Endothelial cell of umbilical vein (primary cell): ENCODE measurements at regions not wholly inside any gene's neighbourhood (a gene's known extent, or its start where the extent isn't known, plus 50 kb on each side); places are given as distances from the start of the nearest gene placed in this dataset.

Experiments
- CTCF ChIP-seq, 2 donors: IDR thresholded peaks; 1 replicate in 1 of 2; 2 replicates in 1 of 2; pipeline ENCODE4 v1.5.1; 2011; ENCODE audit warnings: low read length in 2 of 2, mild to moderate bottlenecking in 2 of 2, moderate library complexity in 2 of 2, control low read depth in 1 of 2, inconsistent platforms in 1 of 2, low read depth in 1 of 2; ENCODE audit not compliant: insufficient read depth in 1 of 2; ENCODE audit errors: extremely low read depth in 1 of 2
- EZH2 ChIP-seq: IDR thresholded peaks from 2 replicates; pipeline ENCODE4 v1.6.1; 2012; ENCODE audit warnings: borderline replicate concordance, low read depth, mild to moderate bottlenecking, moderate library complexity, low read length, inconsistent platforms; ENCODE audit not compliant: severe bottlenecking
- FOS ChIP-seq: IDR thresholded peaks from 2 replicates; pipeline ENCODE4 v1.6.1; 2011; ENCODE audit warnings: mild to moderate bottlenecking, low read length, moderate library complexity, borderline replicate concordance; ENCODE audit not compliant: insufficient read depth
- JUN ChIP-seq: IDR thresholded peaks from 2 replicates; pipeline ENCODE4 v1.6.1; 2011; ENCODE audit warnings: borderline replicate concordance, low read depth; ENCODE audit not compliant: insufficient read length, insufficient read depth
- MYC ChIP-seq: IDR thresholded peaks from one replicate; pipeline ENCODE4 v1.6.1; 2011; ENCODE audit warnings: mild to moderate bottlenecking, low read depth, low read length
- POLR2A ChIP-seq: IDR thresholded peaks from 2 replicates; pipeline ENCODE4 v1.6.1; 2012; ENCODE audit warnings: low read depth, mild to moderate bottlenecking, control low read depth, low read length
- POLR2AphosphoS5 ChIP-seq: IDR thresholded peaks from 2 replicates; pipeline ENCODE4 v1.6.1; 2012; ENCODE audit warnings: low read depth, mild to moderate bottlenecking, control low read depth, low read length, moderate library complexity; ENCODE audit not compliant: insufficient read depth
- TF ChIP-seq, protein P1 (sequence below): IDR thresholded peaks from 2 replicates; pipeline ENCODE4 v1.6.1; 2011; ENCODE audit not compliant: insufficient read depth, insufficient read length

DNA sequence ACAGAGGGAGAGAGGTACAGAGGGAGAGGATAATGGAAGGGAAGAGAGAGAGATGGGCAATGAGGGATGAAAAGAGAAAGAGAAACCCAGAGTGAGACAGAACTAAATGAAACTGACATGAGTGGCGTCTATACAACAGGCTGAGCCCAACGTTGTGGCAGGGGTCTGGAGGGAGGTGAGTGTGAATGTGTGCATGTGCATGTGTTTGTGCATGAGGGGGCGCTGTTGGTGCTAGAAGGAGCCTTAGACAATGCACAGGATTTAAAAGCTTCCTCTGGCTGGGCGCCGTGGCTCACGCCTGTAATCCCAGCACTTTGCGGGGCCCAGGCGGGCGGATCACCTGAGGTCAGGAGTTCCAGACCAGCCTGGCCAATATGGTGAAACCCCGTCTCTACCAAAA is 454.8 kb upstream of the CDH11 start:
- no peak for TF ChIP-seq CTCF (IDR thresholded peaks at IDR 0.05; ENCODE audit: extremely low read depth in 1 of 2, insufficient read depth in 1 of 2, low read depth in 1 of 2, low read length in 2 of 2)
- no peak for TF ChIP-seq POLR2AphosphoS5
- TF ChIP-seq POLR2A: no peak
- no peak for TF ChIP-seq FOS
- no peak for TF ChIP-seq EZH2
- TF ChIP-seq MYC: no peak
- TF ChIP-seq, protein P1, sequence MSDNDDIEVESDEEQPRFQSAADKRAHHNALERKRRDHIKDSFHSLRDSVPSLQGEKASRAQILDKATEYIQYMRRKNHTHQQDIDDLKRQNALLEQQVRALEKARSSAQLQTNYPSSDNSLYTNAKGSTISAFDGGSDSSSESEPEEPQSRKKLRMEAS: no peak
- no peak for TF ChIP-seq JUN
